GM19468 (cell line): ENCODE measurements at regions not wholly inside any gene's neighbourhood (a gene's known extent, or its start where the extent isn't known, plus 50 kb on each side); places are given as distances from the start of the nearest gene placed in this dataset.
"Not testable (repeated sequence)": the region's sequence is repeated elsewhere in the genome, so short reads cannot be mapped to it uniquely, and the experiment has no call there.

Source experiments
- ATAC-seq: cut with Tn5 transposase; IDR thresholded peaks from one replicate; pipeline ENCODE4 v1.9.1; 2021; ENCODE audit warnings: mild to moderate bottlenecking, moderate library complexity, moderate number of reproducible peaks; ENCODE audit not compliant: unreplicated experiment; ENCODE audit errors: extremely low read depth

DNA sequence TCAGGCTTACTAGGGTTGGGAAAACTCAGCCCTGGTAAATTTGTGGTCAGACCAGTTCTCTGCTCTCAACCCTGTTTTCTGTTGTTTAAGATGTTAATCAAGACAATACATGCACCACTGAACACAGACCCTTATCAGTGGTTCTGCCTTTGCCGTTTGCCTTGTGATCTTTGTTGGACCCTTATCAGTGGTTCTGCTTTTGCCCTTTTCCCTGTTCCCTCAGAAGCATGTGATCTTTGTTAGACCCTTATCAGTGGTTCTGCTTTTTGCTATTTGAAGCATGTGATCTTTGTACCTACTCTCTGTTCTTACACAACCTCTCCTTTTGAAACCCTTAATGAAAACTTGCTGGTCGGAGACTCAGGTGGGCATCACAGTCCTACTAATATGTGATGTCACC, 133.9 kb upstream of the NBPF11 start:
- ATAC-seq: not testable (repeated sequence)

DNA sequence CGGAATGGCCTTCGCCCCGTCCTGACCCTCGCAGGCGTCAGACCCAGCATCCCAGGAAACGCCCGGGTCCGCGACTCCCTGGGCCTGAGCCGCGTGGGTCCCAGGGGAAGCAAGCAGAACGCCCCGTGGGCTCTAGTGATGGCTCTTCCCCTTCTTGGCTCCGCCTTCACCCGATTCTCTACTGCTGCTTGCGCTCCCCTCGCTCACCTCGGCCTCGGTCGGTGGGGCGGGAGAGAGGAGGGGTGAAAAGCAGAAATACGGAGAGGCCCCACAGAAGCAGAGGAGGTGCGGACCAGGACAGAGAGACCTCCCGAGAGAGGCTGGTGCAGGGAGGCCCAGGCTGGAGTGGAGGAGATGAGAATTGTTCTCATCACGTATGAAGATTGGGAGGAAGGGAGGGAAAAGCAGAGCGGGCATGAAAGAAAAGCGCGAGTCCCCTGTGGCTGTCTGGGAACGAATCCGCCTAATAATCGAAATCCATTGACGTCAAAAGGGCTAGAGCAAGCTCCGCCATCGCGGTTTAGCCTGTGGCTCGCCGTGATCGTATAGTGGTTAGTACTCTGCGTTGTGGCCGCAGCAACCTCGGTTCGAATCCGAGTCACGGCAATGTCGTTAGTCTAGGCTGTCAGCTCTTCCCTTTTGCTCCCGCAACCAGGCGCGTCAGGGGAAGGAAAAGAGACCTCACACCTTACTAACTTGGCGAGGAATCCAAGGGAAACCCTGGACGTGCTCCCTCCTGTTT, 128.9 kb upstream of the NBPF11 start:
- not testable (repeated sequence) for ATAC-seq

GRCh38 chr1:148279002-148279542, 127.0 kb upstream of the NBPF11 start:
- ATAC-seq: not testable (repeated sequence)

DNA sequence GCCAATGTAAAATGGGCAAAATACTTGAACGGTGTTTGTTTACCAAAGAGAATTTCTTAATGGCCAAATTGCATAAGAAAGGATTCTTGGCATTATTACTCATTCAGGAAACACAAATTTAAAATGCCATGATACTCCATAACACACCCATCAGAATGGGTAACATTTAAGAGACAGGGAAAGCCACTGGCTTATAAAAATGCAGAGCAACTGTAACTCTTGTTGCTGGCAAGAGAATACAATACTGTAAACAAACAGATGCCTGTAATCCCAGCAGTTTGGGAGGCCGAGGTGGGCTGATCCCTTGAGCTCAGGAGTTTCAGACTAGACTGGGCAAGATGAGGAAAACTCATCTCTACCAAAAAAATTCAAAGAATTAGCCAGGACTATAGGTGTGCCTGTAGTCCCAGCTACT, 125.8 kb upstream of the NBPF11 start:
- ATAC-seq: not testable (repeated sequence)

DNA sequence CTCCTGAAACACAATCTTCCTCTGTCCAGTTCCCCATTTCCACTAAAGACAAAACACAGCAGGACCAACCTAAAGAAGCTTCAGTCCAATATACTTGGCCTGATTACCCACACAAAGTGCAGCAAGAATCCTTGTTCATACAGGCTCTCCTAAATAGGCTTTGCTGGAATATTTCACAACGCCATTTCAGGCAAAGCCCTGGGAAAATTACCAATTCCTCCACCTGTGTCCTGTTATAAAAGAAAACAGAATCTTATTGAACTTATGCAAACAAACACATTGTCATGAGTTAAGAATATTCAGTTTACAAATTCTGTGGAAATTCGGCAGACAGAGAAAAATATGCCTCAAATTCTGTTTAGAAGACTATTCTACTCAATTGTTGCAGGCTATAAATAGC, 115.0 kb upstream of the NBPF11 start:
- ATAC-seq: not testable (repeated sequence)

GRCh38 chr1:148264374-148265276, 112.5 kb upstream of the NBPF11 start:
- ATAC-seq: no peak

DNA sequence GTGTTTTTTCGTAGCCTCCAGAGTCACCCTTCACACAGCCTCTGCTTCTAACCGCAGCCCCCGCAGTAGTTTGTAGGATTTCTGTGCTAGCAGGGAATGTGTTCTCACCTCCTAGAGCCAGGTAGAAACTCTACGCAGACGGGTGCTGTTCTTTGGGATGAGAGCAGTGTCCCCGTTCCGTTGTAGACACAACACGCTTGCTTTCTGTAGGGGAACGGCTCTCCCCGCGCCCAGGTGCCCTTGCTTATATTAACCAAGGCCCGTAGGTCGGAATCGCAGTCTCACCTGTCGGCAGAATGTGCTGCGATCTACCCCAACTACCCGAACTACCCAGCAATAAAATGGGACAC, 111.8 kb upstream of the NBPF11 start:
- ATAC-seq: no peak

DNA sequence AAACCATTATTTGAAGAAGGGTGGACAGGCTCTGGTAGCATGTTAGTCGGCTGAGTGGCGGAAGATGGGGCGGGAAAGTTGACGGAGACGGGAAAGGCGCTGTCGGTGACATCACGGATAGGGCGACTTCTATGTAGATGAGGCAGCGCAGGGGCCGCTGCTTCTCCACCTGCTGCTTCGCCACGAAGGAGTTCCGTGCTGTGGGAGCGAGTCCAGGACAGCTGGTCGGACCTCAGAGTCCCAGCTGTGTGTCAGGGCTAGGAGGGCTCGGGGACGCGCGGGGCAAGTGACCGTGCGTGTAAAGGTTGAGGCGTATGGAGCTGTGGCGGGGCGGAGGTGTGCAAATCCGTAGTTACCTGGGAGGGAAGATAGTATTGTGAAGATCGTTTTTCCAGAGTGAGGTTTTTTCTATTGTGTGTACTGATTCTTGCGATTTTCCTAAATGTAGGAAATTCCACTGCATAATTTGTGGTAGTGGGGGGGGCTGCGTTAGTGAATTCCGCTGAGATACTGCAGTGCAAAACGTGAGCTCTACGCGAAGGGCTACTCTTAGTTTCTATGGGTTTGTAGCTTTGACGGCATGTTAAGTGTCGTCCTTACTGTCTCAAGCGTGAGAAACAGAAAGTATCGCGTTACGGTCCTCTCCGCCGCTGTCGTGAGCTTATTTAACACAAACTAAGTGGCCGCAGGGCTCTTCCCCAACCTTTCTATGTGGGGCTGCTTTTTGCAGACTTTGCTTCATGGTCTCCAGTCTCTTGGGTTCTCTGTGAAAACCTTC, 111.2 kb upstream of the NBPF11 start:
- no peak for ATAC-seq

- ATAC-seq: not testable (repeated sequence)
These were observed 109.6 kb upstream of the NBPF11 start for GRCh38 chr1:148261684-148262083.

- ATAC-seq: not testable (repeated sequence)
These were observed 105.8 kb upstream of the NBPF11 start for GRCh38 chr1:148257886-148258285.

DNA sequence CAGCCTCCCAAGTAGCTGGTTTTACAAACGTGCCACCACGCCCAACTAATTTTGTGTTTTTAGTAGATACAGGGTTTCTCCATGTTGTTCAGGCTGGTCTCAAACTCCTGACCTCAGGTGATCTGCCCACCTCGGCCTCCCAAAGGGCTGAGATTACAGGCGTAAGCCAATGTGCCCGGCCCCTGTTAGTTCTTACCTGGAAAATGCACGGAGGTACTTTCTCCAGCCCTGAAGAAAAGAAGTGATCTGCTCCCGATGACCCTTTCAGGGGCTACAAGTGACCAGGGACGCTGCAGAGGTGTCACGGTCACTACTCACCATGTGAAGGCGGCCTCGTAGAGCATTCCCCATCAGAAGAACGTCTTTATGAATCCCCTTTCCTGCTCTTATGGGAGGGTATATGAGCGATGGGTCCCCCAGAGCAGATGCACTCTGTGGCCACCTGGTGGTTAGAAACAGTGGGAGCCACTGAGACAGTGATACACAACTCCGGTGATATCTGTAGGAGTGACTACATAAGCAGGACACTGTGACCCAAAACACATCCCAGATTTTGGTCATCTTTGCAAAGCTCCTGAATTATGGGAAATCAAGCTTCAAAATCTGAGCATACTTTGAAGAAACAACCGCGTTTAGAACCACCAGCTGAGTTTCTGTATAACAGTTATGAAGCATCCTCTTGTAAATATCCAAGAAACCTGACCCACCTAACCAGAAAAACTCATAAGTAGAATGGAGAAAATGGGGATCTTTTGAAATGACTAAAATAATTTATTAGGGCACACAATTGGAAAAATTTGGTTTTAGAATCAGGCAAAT, 102.7 kb upstream of the NBPF11 start:
- not testable (repeated sequence) for ATAC-seq

- not testable (repeated sequence) for ATAC-seq
These were observed 101.7 kb upstream of the NBPF11 start for GRCh38 chr1:148253808-148254207.

- not testable (repeated sequence) for ATAC-seq
These were observed 96.7 kb upstream of the NBPF11 start for GRCh38 chr1:148248798-148249197.

DNA sequence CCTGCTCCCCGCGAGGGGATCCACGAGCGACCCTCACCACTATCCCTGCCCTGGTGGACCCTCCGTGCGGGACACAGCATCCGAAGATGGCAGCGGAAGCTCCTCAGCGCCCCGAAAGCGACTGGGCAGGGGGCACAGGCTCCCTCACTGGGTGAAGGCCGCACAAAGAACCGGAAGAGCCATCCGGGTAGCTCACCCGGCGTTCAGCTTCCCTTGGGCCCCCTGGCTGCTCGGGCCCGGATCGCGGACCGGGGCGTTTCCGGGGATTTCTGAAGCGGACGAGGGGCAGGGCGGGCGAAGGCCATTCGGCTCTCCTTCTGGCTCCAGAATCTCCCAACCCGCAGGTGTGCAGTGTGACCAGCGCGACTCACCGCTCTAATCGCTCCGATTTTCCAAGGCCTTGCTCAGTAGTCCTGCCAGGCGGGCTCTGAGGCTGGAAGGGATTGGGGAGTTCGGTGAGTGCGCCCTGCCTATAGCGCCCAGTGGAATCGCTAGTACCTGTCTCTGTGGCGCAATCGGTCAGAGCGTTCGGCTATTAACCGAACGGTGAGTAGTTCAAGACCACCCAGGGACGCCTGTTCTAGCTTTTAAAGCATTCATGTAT, 94.3 kb upstream of the NBPF11 start:
- not testable (repeated sequence) for ATAC-seq

DNA sequence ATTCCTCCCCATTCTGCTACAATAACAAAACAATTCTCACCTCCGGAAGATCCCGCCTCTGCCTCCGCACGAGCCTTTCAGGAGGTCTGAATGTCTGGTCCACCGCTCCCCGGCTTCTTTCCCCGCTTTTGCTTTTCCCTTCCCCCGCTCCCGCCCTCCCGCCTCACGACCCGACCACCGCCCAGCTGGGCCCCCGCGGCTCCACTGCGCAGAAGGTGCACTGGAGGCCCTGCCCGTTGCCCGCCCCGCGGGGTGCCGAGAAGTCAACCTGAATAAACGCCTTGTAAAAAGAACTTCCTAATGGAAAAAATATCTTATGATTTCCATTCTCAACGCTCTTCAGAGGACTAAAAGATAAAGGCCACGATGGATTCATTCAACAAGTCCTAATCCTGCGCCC, 93.8 kb upstream of the NBPF11 start:
- ATAC-seq: not testable (repeated sequence)

DNA sequence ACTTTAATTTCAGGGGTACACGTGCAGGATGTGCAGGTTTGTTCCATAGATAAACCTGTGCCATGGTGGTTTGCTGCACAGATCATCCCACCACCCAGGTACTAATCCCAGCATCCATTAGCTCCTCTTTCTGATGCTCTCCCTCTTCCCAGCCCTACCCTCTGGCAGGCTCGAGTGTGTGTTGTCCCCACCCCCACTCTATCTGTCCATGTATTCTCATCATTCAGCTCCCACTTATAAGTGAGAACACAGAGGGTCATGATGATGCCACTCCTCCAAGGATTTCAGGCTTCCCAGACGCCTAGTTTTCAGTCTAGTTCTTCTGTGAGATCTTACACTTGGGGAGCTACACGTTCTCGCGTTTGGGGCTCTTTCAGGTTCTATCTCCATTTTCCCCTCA, 93.4 kb upstream of the NBPF11 start:
- not testable (repeated sequence) for ATAC-seq

DNA sequence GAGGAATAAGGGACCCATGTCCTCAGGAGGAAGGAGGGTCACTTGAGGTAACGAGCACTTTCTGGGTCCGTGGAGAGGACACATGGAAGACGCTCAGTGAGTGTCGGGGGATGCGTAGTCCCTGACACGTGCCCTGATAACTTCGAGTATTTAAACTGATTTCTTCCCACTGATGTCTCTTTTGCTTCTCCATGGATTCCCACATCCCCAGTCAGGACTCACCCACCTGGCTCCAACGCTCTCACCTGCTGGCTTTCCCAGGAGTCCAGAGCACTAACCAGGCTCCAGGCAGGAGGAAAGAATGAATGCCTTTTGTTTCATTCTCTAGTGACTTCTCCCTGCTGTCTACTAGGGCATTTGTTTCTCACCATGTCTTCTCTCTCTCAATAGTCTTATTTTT, 81.2 kb upstream of the NBPF11 start:
- ATAC-seq: not testable (repeated sequence)

DNA sequence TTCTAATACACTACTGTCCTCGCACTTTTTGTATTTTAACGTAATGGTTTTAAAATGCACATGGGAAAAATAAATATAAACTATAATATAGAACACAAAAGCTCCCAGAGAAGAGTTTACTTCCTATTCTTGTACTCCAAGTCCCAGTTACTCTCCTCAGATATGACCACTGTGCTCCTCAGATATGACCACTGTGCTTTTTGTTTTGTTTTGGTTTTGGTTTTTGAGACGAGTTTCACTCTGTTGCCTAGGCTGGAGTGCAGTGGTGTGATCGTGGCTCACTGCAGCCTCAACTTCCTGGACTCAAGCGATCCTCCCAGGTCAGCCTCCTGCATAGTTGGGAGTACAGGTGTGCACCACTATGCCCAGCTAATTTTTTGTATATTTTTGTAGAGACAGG, 76.8 kb upstream of the NBPF11 start:
- ATAC-seq: not testable (repeated sequence)
